Lung (tissue), 11 donors: ENCODE measurements at regions not wholly inside any gene's neighbourhood (a gene's known extent, or its start where the extent isn't known, plus 50 kb on each side); places are given as distances from the start of the nearest gene placed in this dataset.

ENCODE experiments used
- ATAC-seq: fragments of 200-7000 bp; cut with Tn5 transposase; one replicate; pipeline ENCODE4 v1.9.1; 2020; ENCODE audit warnings: moderate number of reproducible peaks; ENCODE audit not compliant: insufficient read depth, low FRiP score
- DNase-seq, 3 donors: peaks; one replicate each; pipeline ENCODE4 v3.0.0-alpha.2; 2013 to 2017
- H3K27ac ChIP-seq, 2 donors: one replicate each; pipeline ENCODE4 v1.5.1; 2013; ENCODE audit warnings: mild to moderate bottlenecking in 2 of 2, moderate library complexity in 2 of 2, control low read depth in 1 of 2, inconsistent platforms in 1 of 2, low read depth in 1 of 2, low read length in 1 of 2
- H3K27me3 ChIP-seq, 3 donors: one replicate each; pipeline ENCODE4 v1.5.1; 2013; ENCODE audit warnings: low read length in 2 of 3; ENCODE audit not compliant: control insufficient read depth in 3 of 3, insufficient read depth in 3 of 3
- H3K36me3 ChIP-seq, 4 donors: one replicate each; pipeline ENCODE4 v1.5.1; 2013; ENCODE audit warnings: low read length in 4 of 4, mild to moderate bottlenecking in 1 of 4, moderate library complexity in 1 of 4; ENCODE audit not compliant: control insufficient read depth in 4 of 4, insufficient read depth in 4 of 4
- H3K4me1 ChIP-seq, 5 donors: one replicate each; pipeline ENCODE4 v1.5.1; 2013; ENCODE audit warnings: low read length in 5 of 5, mild to moderate bottlenecking in 2 of 5, moderate library complexity in 1 of 5; ENCODE audit not compliant: control insufficient read depth in 5 of 5, insufficient read depth in 5 of 5
- H3K4me3 ChIP-seq: one replicate; pipeline ENCODE4 v1.5.1; 2013; ENCODE audit warnings: mild to moderate bottlenecking, control low read depth, moderate library complexity
- H3K9ac ChIP-seq, 2 donors: one replicate each; pipeline ENCODE4 v1.5.1; 2013; ENCODE audit warnings: low read length in 2 of 2, control low read depth in 1 of 2; ENCODE audit not compliant: insufficient read depth in 1 of 2
- H3K9me3 ChIP-seq, 4 donors: one replicate each; pipeline ENCODE4 v1.5.1; 2013; ENCODE audit warnings: low read length in 3 of 4, mild to moderate bottlenecking in 1 of 4, moderate library complexity in 1 of 4; ENCODE audit not compliant: control insufficient read depth in 4 of 4, insufficient read depth in 3 of 4
- WGBS, 2 donors: extraction: QIAGEN DNeasy Blood & Tissue Kit; methylation state at CpG; one replicate each; pipeline ENCODE4 v1.1.7; 2013; 5-methylcytosine and 5-hydroxymethylcytosine counted together
- TF ChIP-seq, protein P1 (sequence below): IDR thresholded peaks from 2 replicates; pipeline ENCODE4 v1.5.1; 2012; ENCODE audit warnings: mild to moderate bottlenecking; ENCODE audit errors: control extremely low read depth, extremely low read depth
- donor health status: control.
- donor health status: control.
- donor health status: Bipolar disorder and iron deficiency.
- donor health status: healthy.
- donor health status: DM: yes; HTN: yes; CAD: no.

- no peak for ATAC-seq
- no peak overlapping the region for H3K4me3 ChIP-seq
- H3K9me3 ChIP-seq = no peaks in the 10 kb centered on the region
- H3K4me1 ChIP-seq = peaks cover 0 to 56% (median 28%) of the 10 kb centered on the region in 5 donors
- DNase-seq = peak; percentile 93 to 98 (median 97)
- 81 to 88% methylated on average over 23 of the region's 23 CpGs for WGBS, 2 donors
- TF ChIP-seq, protein P1, sequence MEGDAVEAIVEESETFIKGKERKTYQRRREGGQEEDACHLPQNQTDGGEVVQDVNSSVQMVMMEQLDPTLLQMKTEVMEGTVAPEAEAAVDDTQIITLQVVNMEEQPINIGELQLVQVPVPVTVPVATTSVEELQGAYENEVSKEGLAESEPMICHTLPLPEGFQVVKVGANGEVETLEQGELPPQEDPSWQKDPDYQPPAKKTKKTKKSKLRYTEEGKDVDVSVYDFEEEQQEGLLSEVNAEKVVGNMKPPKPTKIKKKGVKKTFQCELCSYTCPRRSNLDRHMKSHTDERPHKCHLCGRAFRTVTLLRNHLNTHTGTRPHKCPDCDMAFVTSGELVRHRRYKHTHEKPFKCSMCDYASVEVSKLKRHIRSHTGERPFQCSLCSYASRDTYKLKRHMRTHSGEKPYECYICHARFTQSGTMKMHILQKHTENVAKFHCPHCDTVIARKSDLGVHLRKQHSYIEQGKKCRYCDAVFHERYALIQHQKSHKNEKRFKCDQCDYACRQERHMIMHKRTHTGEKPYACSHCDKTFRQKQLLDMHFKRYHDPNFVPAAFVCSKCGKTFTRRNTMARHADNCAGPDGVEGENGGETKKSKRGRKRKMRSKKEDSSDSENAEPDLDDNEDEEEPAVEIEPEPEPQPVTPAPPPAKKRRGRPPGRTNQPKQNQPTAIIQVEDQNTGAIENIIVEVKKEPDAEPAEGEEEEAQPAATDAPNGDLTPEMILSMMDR = no peak
- no peaks in the 10 kb centered on the region for H3K36me3 ChIP-seq
- no peaks in the 10 kb centered on the region for H3K27me3 ChIP-seq
- H3K27ac ChIP-seq = peak overlapping the region in 1 of 2 donors; percentile 32
- H3K9ac ChIP-seq = peak overlapping the region in 1 of 2 donors; percentile 7
Observed at GRCh38 chr5:172559004-172559932, 81.8 kb upstream of the NEURL1B start.

- Histone ChIP-seq H3K4me3 (no peak overlapping the region), H3K27ac (peak overlapping the region in 1 of 2 donors; percentile 32)
Observed at GRCh38 chr5:172558076-172558976, 82.7 kb upstream of the NEURL1B start.

DNA sequence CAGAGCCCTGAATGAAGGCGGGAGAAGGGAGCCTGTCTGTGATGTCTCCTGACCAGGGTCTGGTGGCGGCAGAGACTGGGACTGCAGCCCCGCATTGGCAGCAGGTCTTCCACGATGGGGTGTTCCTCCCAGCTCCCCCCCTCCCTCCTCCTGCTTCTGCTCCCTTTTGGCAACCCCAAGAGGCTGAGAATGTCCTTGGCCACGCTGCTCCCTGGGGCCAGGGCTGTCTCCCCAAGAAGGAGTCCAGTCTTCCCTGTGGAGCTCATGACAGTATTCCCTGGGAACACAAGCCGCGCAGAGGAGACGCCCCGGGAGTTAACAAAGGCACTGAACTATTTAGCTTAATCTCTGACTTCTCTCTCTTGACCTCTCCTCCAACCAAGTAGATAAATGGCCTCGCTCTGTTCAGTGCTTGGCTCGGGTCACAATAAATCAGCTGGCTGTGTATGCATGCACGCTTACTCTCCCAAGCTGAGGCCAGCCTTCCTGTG, 84.0 kb upstream of the NEURL1B start:
- peak overlapping the region in 1 of 2 donors; percentile 0 for H3K27ac ChIP-seq
- H3K9ac ChIP-seq = no peak overlapping the region
- H3K9me3 ChIP-seq = no peaks in the 10 kb centered on the region
- WGBS, 2 donors = 58 to 69% methylated on average over 12 of the region's 12 CpGs
- no peak overlapping the region for H3K4me3 ChIP-seq
- DNase-seq (peak; percentile 80 to 85 (median 84)), ATAC-seq (no peak)
- no peaks in the 10 kb centered on the region for H3K36me3 ChIP-seq
- no peaks in the 10 kb centered on the region for H3K27me3 ChIP-seq
- TF ChIP-seq, protein P1 = no peak
- H3K4me1 ChIP-seq = peaks cover 0 to 56% (median 26%) of the 10 kb centered on the region in 5 donors

More at GRCh38 chr5:172558076-172558976, 82.7 kb upstream of the NEURL1B start:
- ATAC-seq = no peak
- 77 to 87% methylated on average over 17 of the region's 17 CpGs for WGBS, 2 donors
- TF ChIP-seq, protein P1 = no peak
- Histone ChIP-seq H3K27me3 (no peaks in the 10 kb centered on the region), H3K36me3 (no peaks in the 10 kb centered on the region), H3K4me1 (peaks cover 0 to 56% (median 26%) of the 10 kb centered on the region in 5 donors), H3K9ac (no peak overlapping the region), H3K9me3 (no peaks in the 10 kb centered on the region)
- DNase-seq = peak in 2 of 3 donors; percentile 37 to 65
